ENCODE measurements at regions not wholly inside any gene's neighbourhood (a gene's known extent, or its start where the extent isn't known, plus 50 kb on each side); places are given as distances from the start of the nearest gene placed in this dataset.

- 74 to 94% (median 79%) methylated on average over 1 of the region's 1 CpG for WGBS, 5 donors
- no peak for DNase-seq
- H3K27me3 ChIP-seq (replicated peaks in 1 of 7), result no peaks in the 10 kb centered on the region
- no peaks in the 10 kb centered on the region for H3K4me1 ChIP-seq
- peaks cover 0 to 18% (median 9%) of the 10 kb centered on the region in 8 donors for H3K9me3 ChIP-seq
- intact Hi-C loops (cut with DNase I; ENCODE audit: low total_unique reads), result no loop called here
- H3K4me3 ChIP-seq, result no peak overlapping the region
- no peak overlapping the region for H3K27ac ChIP-seq
- TF ChIP-seq, protein P1, sequence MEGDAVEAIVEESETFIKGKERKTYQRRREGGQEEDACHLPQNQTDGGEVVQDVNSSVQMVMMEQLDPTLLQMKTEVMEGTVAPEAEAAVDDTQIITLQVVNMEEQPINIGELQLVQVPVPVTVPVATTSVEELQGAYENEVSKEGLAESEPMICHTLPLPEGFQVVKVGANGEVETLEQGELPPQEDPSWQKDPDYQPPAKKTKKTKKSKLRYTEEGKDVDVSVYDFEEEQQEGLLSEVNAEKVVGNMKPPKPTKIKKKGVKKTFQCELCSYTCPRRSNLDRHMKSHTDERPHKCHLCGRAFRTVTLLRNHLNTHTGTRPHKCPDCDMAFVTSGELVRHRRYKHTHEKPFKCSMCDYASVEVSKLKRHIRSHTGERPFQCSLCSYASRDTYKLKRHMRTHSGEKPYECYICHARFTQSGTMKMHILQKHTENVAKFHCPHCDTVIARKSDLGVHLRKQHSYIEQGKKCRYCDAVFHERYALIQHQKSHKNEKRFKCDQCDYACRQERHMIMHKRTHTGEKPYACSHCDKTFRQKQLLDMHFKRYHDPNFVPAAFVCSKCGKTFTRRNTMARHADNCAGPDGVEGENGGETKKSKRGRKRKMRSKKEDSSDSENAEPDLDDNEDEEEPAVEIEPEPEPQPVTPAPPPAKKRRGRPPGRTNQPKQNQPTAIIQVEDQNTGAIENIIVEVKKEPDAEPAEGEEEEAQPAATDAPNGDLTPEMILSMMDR (IDR thresholded peaks at IDR 0.05 in 8 of 11, conservative IDR thresholded peaks at IDR 0.05 in 3 of 11), result no peak
- TF ChIP-seq POLR2AphosphoS5 (IDR thresholded peaks at IDR 0.05) (no peak), POLR2A (IDR thresholded peaks at IDR 0.05) (no peak)
- H3K36me3 ChIP-seq, result no peaks in the 10 kb centered on the region
Observed at GRCh38 chr1:58000821-58001220, 545.7 kb downstream of the OMA1 start.

DNA sequence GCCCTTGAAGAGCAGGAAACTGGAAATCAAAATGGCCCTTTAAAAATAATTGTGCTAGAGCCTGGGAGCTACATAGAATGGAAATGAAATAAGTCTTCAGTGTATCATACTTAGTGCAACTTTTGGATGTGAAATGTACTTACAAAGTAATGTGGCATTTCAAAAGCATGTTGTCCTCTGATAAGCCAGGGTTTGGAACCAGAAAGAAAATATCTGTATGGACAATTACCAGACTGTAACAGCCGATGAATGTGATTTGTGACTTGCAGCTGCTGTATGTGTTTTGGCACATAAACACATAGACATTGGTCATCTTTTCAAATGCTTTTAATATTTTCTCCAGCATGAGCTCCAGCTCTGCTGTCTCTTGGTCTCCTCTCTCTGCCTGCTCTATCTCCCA, 546.4 kb downstream of the OMA1 start:
- WGBS, 5 donors, result 54 to 90% (median 76%) methylated on average over 1 of the region's 1 CpG
- H3K4me1 ChIP-seq, result no peaks in the 10 kb centered on the region
- peaks cover 0 to 18% (median 9%) of the 10 kb centered on the region in 8 donors for H3K9me3 ChIP-seq
- intact Hi-C loops (cut with DNase I; ENCODE audit: low total_unique reads), result no loop called here
- H3K4me3 ChIP-seq, result no peak overlapping the region
- no peak for DNase-seq
- no peaks in the 10 kb centered on the region for H3K36me3 ChIP-seq
- TF ChIP-seq POLR2A (IDR thresholded peaks at IDR 0.05) (no peak), POLR2AphosphoS5 (IDR thresholded peaks at IDR 0.05) (no peak)
- TF ChIP-seq, protein P1 (IDR thresholded peaks at IDR 0.05 in 8 of 11, conservative IDR thresholded peaks at IDR 0.05 in 3 of 11), result no peak
- H3K27me3 ChIP-seq (replicated peaks in 1 of 7), result no peaks in the 10 kb centered on the region
- H3K27ac ChIP-seq, result no peak overlapping the region

DNA sequence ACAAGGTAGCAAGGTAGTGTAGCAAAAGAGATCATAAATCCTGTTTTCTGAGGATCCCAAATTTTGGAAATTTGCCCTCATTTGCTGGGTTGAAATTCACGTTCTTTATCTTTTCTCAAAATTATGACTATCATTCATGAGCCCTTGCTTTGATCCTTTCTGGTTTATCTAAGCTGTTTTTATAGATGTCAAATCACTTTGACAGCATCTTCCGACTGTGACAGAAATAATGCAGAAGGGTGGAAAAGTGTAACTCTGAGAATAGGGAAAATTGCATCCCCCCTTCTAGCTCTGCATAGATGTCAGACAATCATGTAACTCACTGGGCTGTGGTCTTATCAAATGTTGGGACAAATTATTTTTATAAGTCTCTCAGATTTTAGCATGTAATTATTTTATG, 550.1 kb downstream of the OMA1 start:
- Histone ChIP-seq H3K36me3 (no peaks in the 10 kb centered on the region), H3K4me3 (no peak overlapping the region), H3K9me3 (peaks cover 0 to 18% (median 9%) of the 10 kb centered on the region in 8 donors), H3K27me3 (replicated peaks in 1 of 7) (no peaks in the 10 kb centered on the region), H3K27ac (no peak overlapping the region), H3K4me1 (no peaks in the 10 kb centered on the region)
- WGBS, 5 donors, result 78 to 93% (median 82%) methylated on average over 2 of the region's 2 CpGs
- intact Hi-C loops (cut with DNase I; ENCODE audit: low total_unique reads), result no loop called here
- no peak for DNase-seq
- TF ChIP-seq POLR2AphosphoS5 (IDR thresholded peaks at IDR 0.05), result no peak
- TF ChIP-seq, protein P1 (IDR thresholded peaks at IDR 0.05 in 8 of 11, conservative IDR thresholded peaks at IDR 0.05 in 3 of 11), result no peak
- no peak for TF ChIP-seq POLR2A (IDR thresholded peaks at IDR 0.05)

DNA sequence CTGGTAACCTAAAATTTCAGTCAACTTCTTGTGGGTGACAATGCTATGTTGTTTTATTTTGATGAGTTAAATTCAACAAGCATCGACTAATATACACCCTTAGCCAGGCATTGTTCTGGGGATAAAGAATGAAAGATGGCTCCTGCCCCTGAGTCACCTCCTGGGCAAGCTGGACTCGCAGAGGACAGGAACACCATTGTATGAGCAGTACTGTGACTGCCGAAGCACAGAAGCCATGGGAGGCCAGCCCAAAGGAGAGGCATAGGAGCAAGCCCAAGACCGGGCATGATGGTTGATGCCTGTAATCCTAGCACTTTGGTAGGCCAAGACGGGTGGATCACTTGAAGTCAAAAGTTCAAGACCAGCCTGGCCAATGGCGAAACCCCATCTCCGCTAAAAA, 555.2 kb downstream of the OMA1 start:
- no peak for DNase-seq
- Histone ChIP-seq H3K27ac (no peak overlapping the region), H3K36me3 (no peaks in the 10 kb centered on the region), H3K27me3 (replicated peaks in 1 of 7) (no peaks in the 10 kb centered on the region), H3K4me3 (no peak overlapping the region), H3K9me3 (no peaks in the 10 kb centered on the region), H3K4me1 (peaks cover 0 to 7% (median 0%) of the 10 kb centered on the region in 6 donors)
- intact Hi-C loops (cut with DNase I; ENCODE audit: low total_unique reads), result no loop called here
- WGBS, 5 donors, result 87 to 95% (median 91%) methylated on average over 7 of the region's 7 CpGs
- TF ChIP-seq POLR2AphosphoS5 (IDR thresholded peaks at IDR 0.05), result no peak
- TF ChIP-seq, protein P1 (IDR thresholded peaks at IDR 0.05 in 8 of 11, conservative IDR thresholded peaks at IDR 0.05 in 3 of 11), result no peak
- TF ChIP-seq POLR2A (IDR thresholded peaks at IDR 0.05), result no peak

Data from spleen (tissue), 11 donors.